OCI-LY7 (cell line): ENCODE measurements at regions not wholly inside any gene's neighbourhood (a gene's known extent, or its start where the extent isn't known, plus 50 kb on each side); places are given as distances from the start of the nearest gene placed in this dataset.

ENCODE experiments used
- BruUV-seq: library from RNA; stranded (reverse); fragments of 400-500 nt; replicated peaks from 2 replicates; lab custom pipeline; 2021; lab: Mats Ljungman, UMichigan
- CTCF ChIA-PET: fragments of 300-600 bp; sonication (Branson Sonifier 250); formaldehyde crosslinking; loops from one replicate; lab custom pipeline; 2022; ENCODE audit warnings: antibody characterized with exemption; ENCODE audit not compliant: unreplicated experiment; lab: Charles Lee
- POLR2A ChIA-PET: fragments of 300-600 bp; sonication (Branson Sonifier 250); formaldehyde crosslinking; loops from one replicate; lab custom pipeline; 2022; ENCODE audit warnings: antibody characterized with exemption; lab: Charles Lee
- DNase-seq: peaks from one replicate; pipeline ENCODE4 v3.0.0-alpha.2; 2015; ENCODE audit warnings: low spot score
- H2AFZ ChIP-seq: fragments of 200-600 bp; sonication (generic), shearing (Covaris generic); 2 replicates; pipeline ENCODE4 v1.6.1; 2014; ENCODE audit warnings: mild to moderate bottlenecking, antibody characterized with exemption, low read length, moderate library complexity
- H3K27ac ChIP-seq: fragments of 200-600 bp; sonication (generic); 2 replicates; pipeline ENCODE4 v1.5.1; 2014; ENCODE audit warnings: mixed run types, low read depth, mild to moderate bottlenecking, moderate library complexity, low read length, inconsistent platforms; ENCODE audit not compliant: poor library complexity, severe bottlenecking
- H3K36me3 ChIP-seq: fragments of 200-600 bp; sonication (generic); 2 replicates; pipeline ENCODE4 v1.6.1; 2014; ENCODE audit warnings: mild to moderate bottlenecking, antibody characterized with exemption, low read length, moderate library complexity, mixed read lengths; ENCODE audit not compliant: insufficient read depth
- H3K4me1 ChIP-seq: fragments of 200-600 bp; sonication (generic); 2 replicates; pipeline ENCODE4 v1.5.1; 2014; ENCODE audit warnings: mild to moderate bottlenecking, low read length; ENCODE audit not compliant: insufficient read depth, poor library complexity, severe bottlenecking
- H3K4me2 ChIP-seq: fragments of 200-600 bp; sonication (generic); 2 replicates; pipeline ENCODE4 v1.6.1; 2014; ENCODE audit warnings: mild to moderate bottlenecking, low read length
- H3K4me3 ChIP-seq: fragments of 200-600 bp; sonication (generic); 2 replicates; pipeline ENCODE4 v1.5.1; 2014; ENCODE audit warnings: mild to moderate bottlenecking, low read depth, low read length; ENCODE audit not compliant: poor library complexity, severe bottlenecking
- H3K79me2 ChIP-seq: fragments of 200-600 bp; sonication (generic); 2 replicates; pipeline ENCODE4 v1.6.1; 2016; ENCODE audit warnings: low read depth, mild to moderate bottlenecking, low read length, moderate library complexity, mixed read lengths; ENCODE audit not compliant: insufficient read depth
- H3K9me2 ChIP-seq: fragments of 200-600 bp; sonication (generic); 2 replicates; pipeline ENCODE4 v1.6.1; 2016; ENCODE audit warnings: mild to moderate bottlenecking, low read length, mixed read lengths; ENCODE audit not compliant: insufficient read depth
- H3K9me3 ChIP-seq: fragments of 200-600 bp; sonication (generic); 2 replicates; pipeline ENCODE4 v1.6.1; 2014; ENCODE audit warnings: mild to moderate bottlenecking, mixed run types, low read length, mixed read lengths
- H4K20me1 ChIP-seq: fragments of 200-600 bp; sonication (generic); 2 replicates; pipeline ENCODE4 v1.6.1; 2014; ENCODE audit warnings: mild to moderate bottlenecking, antibody characterized with exemption, low read length, moderate library complexity, mixed read lengths; ENCODE audit not compliant: insufficient read depth
- EZH2phosphoT487 ChIP-seq: fragments of 200-600 bp; sonication (generic); IDR thresholded peaks from 2 replicates; pipeline ENCODE4 v1.6.1; 2018; ENCODE audit warnings: low read depth, borderline replicate concordance, mild to moderate bottlenecking, mixed run types, antibody characterized with exemption, low read length, moderate library complexity, mixed read lengths
- intact Hi-C: fragments of 100-400 bp; cut with micrococcal nuclease; formaldehyde crosslinking; loops from one replicate; pipeline ENCODE4 v1.10.0; 2022; ENCODE audit not compliant: unreplicated experiment
- TF ChIP-seq, protein P1 (sequence below): fragments of 200-600 bp; sonication (generic); conservative IDR thresholded peaks from 2 replicates; pipeline ENCODE4 v1.5.1; 2014; ENCODE audit warnings: mild to moderate bottlenecking, antibody characterized with exemption, low read length, moderate library complexity, mixed read lengths

DNA sequence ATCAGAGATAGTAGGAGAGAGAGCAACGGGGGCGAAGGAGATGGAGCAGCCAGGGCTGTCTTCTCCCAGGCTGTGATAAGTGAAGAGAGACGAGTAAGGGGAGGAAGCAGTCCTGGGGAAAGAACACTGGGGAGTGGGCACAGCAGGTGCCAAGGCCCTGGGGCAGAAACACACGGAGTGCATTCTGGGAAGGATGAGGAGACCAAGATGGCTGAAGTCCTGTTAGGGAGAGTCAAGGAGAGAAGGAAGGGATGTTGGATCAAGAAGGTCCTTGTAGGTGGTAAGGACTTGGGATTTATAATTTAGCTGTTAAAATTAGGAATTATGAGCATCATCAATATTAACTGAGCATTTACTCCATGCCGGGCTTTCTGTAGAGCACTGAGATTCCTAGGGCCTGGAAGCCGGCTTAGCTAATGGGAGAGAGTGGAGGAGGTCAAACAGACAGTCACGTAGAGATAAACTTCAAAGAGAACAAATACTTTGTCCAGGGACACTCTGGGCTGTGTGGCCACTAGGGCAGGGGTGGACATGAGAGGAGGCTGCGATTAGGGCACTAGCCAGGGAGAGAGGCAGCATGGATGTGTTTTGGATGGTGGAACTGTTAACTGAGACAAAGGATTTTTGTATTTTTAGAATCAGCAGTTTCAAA lies 134.2 kb upstream of the PEG3 start:
- Histone ChIP-seq H3K4me1 (no peaks in the 10 kb centered on the region), H3K27ac (no peak overlapping the region), H3K4me3 (no peak overlapping the region), H2AFZ (no peak overlapping the region), H3K4me2 (no peak overlapping the region), H3K9me2 (no peaks in the 10 kb centered on the region), H4K20me1 (no peaks in the 10 kb centered on the region), H3K79me2 (no peaks in the 10 kb centered on the region), H3K9me3 (0 out of 2 replicates have a peak, but pooled peaks cover 5% of the 10 kb centered on the region), H3K36me3 (no peaks in the 10 kb centered on the region)
- POLR2A ChIA-PET = no interaction called here
- no TSS peak for BruUV-seq
- intact Hi-C loops = no loop called here
- TF ChIP-seq, protein P1, sequence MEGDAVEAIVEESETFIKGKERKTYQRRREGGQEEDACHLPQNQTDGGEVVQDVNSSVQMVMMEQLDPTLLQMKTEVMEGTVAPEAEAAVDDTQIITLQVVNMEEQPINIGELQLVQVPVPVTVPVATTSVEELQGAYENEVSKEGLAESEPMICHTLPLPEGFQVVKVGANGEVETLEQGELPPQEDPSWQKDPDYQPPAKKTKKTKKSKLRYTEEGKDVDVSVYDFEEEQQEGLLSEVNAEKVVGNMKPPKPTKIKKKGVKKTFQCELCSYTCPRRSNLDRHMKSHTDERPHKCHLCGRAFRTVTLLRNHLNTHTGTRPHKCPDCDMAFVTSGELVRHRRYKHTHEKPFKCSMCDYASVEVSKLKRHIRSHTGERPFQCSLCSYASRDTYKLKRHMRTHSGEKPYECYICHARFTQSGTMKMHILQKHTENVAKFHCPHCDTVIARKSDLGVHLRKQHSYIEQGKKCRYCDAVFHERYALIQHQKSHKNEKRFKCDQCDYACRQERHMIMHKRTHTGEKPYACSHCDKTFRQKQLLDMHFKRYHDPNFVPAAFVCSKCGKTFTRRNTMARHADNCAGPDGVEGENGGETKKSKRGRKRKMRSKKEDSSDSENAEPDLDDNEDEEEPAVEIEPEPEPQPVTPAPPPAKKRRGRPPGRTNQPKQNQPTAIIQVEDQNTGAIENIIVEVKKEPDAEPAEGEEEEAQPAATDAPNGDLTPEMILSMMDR = no peak
- TF ChIP-seq EZH2phosphoT487 = no peak
- CTCF ChIA-PET = no interaction called here
- DNase-seq = no peak

- H4K20me1 ChIP-seq = no peaks in the 10 kb centered on the region
- no peak overlapping the region for H3K27ac ChIP-seq
- no TSS peak for BruUV-seq
- no peak for DNase-seq
- POLR2A ChIA-PET = no interaction called here
- intact Hi-C loops = no loop called here
- H3K36me3 ChIP-seq = no peaks in the 10 kb centered on the region
- TF ChIP-seq EZH2phosphoT487 = no peak
- TF ChIP-seq, protein P1 = no peak
- H3K4me3 ChIP-seq = no peak overlapping the region
- H3K4me2 ChIP-seq = no peak overlapping the region
- CTCF ChIA-PET = no interaction called here
- no peaks in the 10 kb centered on the region for H3K4me1 ChIP-seq
- no peaks in the 10 kb centered on the region for H3K79me2 ChIP-seq
- 0 out of 2 replicates have a peak, but pooled peaks cover 5% of the 10 kb centered on the region for H3K9me3 ChIP-seq
- no peak overlapping the region for H2AFZ ChIP-seq
- H3K9me2 ChIP-seq = no peaks in the 10 kb centered on the region
Measured at GRCh38 chr19:56976300-56976699, 135.8 kb upstream of the PEG3 start.
